Right cardiac atrium (tissue), 5 donors: ENCODE measurements at regions not wholly inside any gene's neighbourhood (a gene's known extent, or its start where the extent isn't known, plus 50 kb on each side); places are given as distances from the start of the nearest gene placed in this dataset.

Experiments
- ATAC-seq, 2 donors: fragments of 200-7000 bp; cut with Tn5 transposase; one replicate each; pipeline versions ENCODE4 v1.8.0 to v1.9.1; 2020; ENCODE audit warnings: moderate library complexity in 2 of 2, mild to moderate bottlenecking in 1 of 2
- DNase-seq, 3 donors: peaks; one replicate each; pipeline ENCODE4 v3.0.0-alpha.2; 2020
- H3K27ac ChIP-seq: one replicate; pipeline ENCODE4 v1.5.1; 2013; ENCODE audit warnings: mild to moderate bottlenecking, low read length, control low read depth, moderate library complexity
- H3K27me3 ChIP-seq: one replicate; pipeline ENCODE4 v1.6.1; 2013; ENCODE audit not compliant: control insufficient read depth, insufficient read depth
- H3K4me1 ChIP-seq: one replicate; pipeline ENCODE4 v1.6.1; 2013; ENCODE audit warnings: low read length; ENCODE audit not compliant: control insufficient read depth, insufficient read depth
- H3K4me3 ChIP-seq: one replicate; pipeline ENCODE4 v1.5.1; 2013; ENCODE audit warnings: low read length, control low read depth
- H3K9me3 ChIP-seq: one replicate; pipeline ENCODE4 v1.6.1; 2013; ENCODE audit warnings: low read length; ENCODE audit not compliant: control insufficient read depth
- WGBS: extraction: QIAGEN DNeasy Blood & Tissue Kit; methylation state at CpG from one replicate; pipeline ENCODE4 v1.1.7; 2013; 5-methylcytosine and 5-hydroxymethylcytosine counted together
- intact Hi-C, 4 donors: fragments of 100-400 bp; cut with DNase I; formaldehyde crosslinking; loops; one replicate each; pipeline versions ENCODE4 v1.11.0 to v1.14.0; 2022 to 2023
- donor health status: healthy with polysubstance abuse.
- donor health status: DM: no; HTN: yes; CAD: no.
- donor health status: DM: no; HTN: no; CAD: no.
- donor health status: DM: no; HTN: yes; CAD: no; lungs with severe emphysema.
- donor health status: DM: yes; HTN: yes; CAD: no.

GRCh38 chr11:112374486-112375140, 114.0 kb upstream of the PLET1 start:
- intact Hi-C loops: no loop called here
- DNase-seq (no peak), ATAC-seq (peak in 1 of 2 donors; percentile 48)
- H3K4me3 ChIP-seq: no peak overlapping the region
- no peaks in the 10 kb centered on the region for H3K4me1 ChIP-seq
- no peak overlapping the region for H3K27ac ChIP-seq
- WGBS: 52% methylated on average over 9 of the region's 9 CpGs
- H3K27me3 ChIP-seq: no peaks in the 10 kb centered on the region
- no peaks in the 10 kb centered on the region for H3K9me3 ChIP-seq

GRCh38 chr11:112377946-112378345, 117.3 kb upstream of the PLET1 start:
- WGBS: 84% methylated on average over 4 of the region's 4 CpGs
- Histone ChIP-seq H3K4me1 (no peaks in the 10 kb centered on the region), H3K27me3 (no peaks in the 10 kb centered on the region), H3K27ac (no peak overlapping the region), H3K9me3 (no peaks in the 10 kb centered on the region), H3K4me3 (no peak overlapping the region)
- intact Hi-C loops: no loop called here
- ATAC-seq (no peak), DNase-seq (no peak)

GRCh38 chr11:112380464-112380863, 119.8 kb upstream of the PLET1 start:
- whole genome bisulfite sequencing: 90% methylated on average over 9 of the region's 9 CpGs
- H3K4me1 ChIP-seq: no peaks in the 10 kb centered on the region
- intact Hi-C loops: no loop called here
- H3K9me3 ChIP-seq: no peaks in the 10 kb centered on the region
- no peak overlapping the region for H3K4me3 ChIP-seq
- H3K27ac ChIP-seq: no peak overlapping the region
- no peak for DNase-seq
- no peak for ATAC-seq
- no peaks in the 10 kb centered on the region for H3K27me3 ChIP-seq

GRCh38 chr11:112381578-112381977, 120.9 kb upstream of the PLET1 start:
- intact Hi-C loops: no loop called here
- no peaks in the 10 kb centered on the region for H3K9me3 ChIP-seq
- ATAC-seq (no peak), DNase-seq (no peak)
- H3K4me1 ChIP-seq: no peaks in the 10 kb centered on the region
- no peaks in the 10 kb centered on the region for H3K27me3 ChIP-seq
- 77% methylated on average over 5 of the region's 5 CpGs for WGBS
- no peak overlapping the region for H3K27ac ChIP-seq
- no peak overlapping the region for H3K4me3 ChIP-seq

- DNase-seq (no peak), ATAC-seq (no peak)
- Histone ChIP-seq H3K27ac (no peak overlapping the region), H3K4me1 (no peaks in the 10 kb centered on the region), H3K4me3 (no peak overlapping the region), H3K27me3 (no peaks in the 10 kb centered on the region), H3K9me3 (no peaks in the 10 kb centered on the region)
- WGBS: 61% methylated on average over 5 of the region's 5 CpGs
- intact Hi-C loops: no loop called here
Observed at GRCh38 chr11:112382561-112382960, 121.9 kb upstream of the PLET1 start.

GRCh38 chr11:112388496-112388895, 127.8 kb upstream of the PLET1 start:
- intact Hi-C loops: no loop called here
- H3K9me3 ChIP-seq: no peaks in the 10 kb centered on the region
- H3K4me1 ChIP-seq: no peaks in the 10 kb centered on the region
- no peak overlapping the region for H3K4me3 ChIP-seq
- ATAC-seq (no peak), DNase-seq (no peak)
- no peak overlapping the region for H3K27ac ChIP-seq
- no peaks in the 10 kb centered on the region for H3K27me3 ChIP-seq

- DNase-seq (no peak), ATAC-seq (no peak)
- Histone ChIP-seq H3K27ac (no peak overlapping the region), H3K9me3 (no peaks in the 10 kb centered on the region), H3K4me3 (no peak overlapping the region), H3K4me1 (no peaks in the 10 kb centered on the region), H3K27me3 (no peaks in the 10 kb centered on the region)
- WGBS: 44% methylated on average over 2 of the region's 2 CpGs
- intact Hi-C loops: loop anchor here in 1 of 4 donors (10.0 kb wide), 1 partner anchor 634 kb away; no protein-coding TSS in a partner anchor
Observed at GRCh38 chr11:112391086-112391485, 130.4 kb upstream of the PLET1 start.

GRCh38 chr11:112392904-112393303, 132.2 kb upstream of the PLET1 start:
- DNase-seq (no peak), ATAC-seq (no peak)
- no peaks in the 10 kb centered on the region for H3K9me3 ChIP-seq
- no peak overlapping the region for H3K4me3 ChIP-seq
- WGBS: 71% methylated on average over 5 of the region's 5 CpGs
- intact Hi-C loops: loop anchor here in 1 of 4 donors (10.0 kb wide), 1 partner anchor 632 kb away; no protein-coding TSS in a partner anchor
- H3K27ac ChIP-seq: no peak overlapping the region
- H3K27me3 ChIP-seq: no peaks in the 10 kb centered on the region
- H3K4me1 ChIP-seq: no peaks in the 10 kb centered on the region

- H3K4me1 ChIP-seq: no peaks in the 10 kb centered on the region
- ATAC-seq (no peak), DNase-seq (no peak)
- no peak overlapping the region for H3K27ac ChIP-seq
- H3K4me3 ChIP-seq: no peak overlapping the region
- no peaks in the 10 kb centered on the region for H3K27me3 ChIP-seq
- intact Hi-C loops: loop anchor here in 1 of 4 donors (10.0 kb wide), 1 partner anchor 630 kb away; no protein-coding TSS in a partner anchor
- 64% methylated on average over 3 of the region's 3 CpGs for WGBS
- H3K9me3 ChIP-seq: no peaks in the 10 kb centered on the region
Observed at GRCh38 chr11:112394304-112394703, 133.6 kb upstream of the PLET1 start.

- Histone ChIP-seq H3K4me3 (no peak overlapping the region), H3K27ac (no peak overlapping the region), H3K27me3 (no peaks in the 10 kb centered on the region), H3K4me1 (no peaks in the 10 kb centered on the region), H3K9me3 (no peaks in the 10 kb centered on the region)
- no peak for ATAC-seq
- intact Hi-C loops: loop anchor here in 1 of 4 donors (10.0 kb wide), 1 partner anchor 629 kb away; no protein-coding TSS in a partner anchor
- WGBS: 77% methylated on average over 2 of the region's 2 CpGs
- no peak for DNase-seq
Observed at GRCh38 chr11:112396076-112396475, 135.4 kb upstream of the PLET1 start.

GRCh38 chr11:112398798-112399478, 138.3 kb upstream of the PLET1 start:
- no peaks in the 10 kb centered on the region for H3K27me3 ChIP-seq
- H3K27ac ChIP-seq: no peak overlapping the region
- WGBS: 76% methylated on average over 9 of the region's 9 CpGs
- intact Hi-C loops: loop anchor here in 1 of 4 donors (10.0 kb wide), 1 partner anchor 626 kb away; no protein-coding TSS in a partner anchor
- no peak for DNase-seq
- ATAC-seq: no peak
- H3K4me1 ChIP-seq: no peaks in the 10 kb centered on the region
- no peaks in the 10 kb centered on the region for H3K9me3 ChIP-seq
- no peak overlapping the region for H3K4me3 ChIP-seq
